NCI-H460 (cell line): ENCODE measurements at regions not wholly inside any gene's neighbourhood (a gene's known extent, or its start where the extent isn't known, plus 50 kb on each side); places are given as distances from the start of the nearest gene placed in this dataset.

ENCODE experiments used
- DNase-seq: peaks from one replicate; pipeline ENCODE4 v3.0.0-alpha.2; 2016; ENCODE audit warnings: low read depth; ENCODE audit errors: extremely low read depth

DNA sequence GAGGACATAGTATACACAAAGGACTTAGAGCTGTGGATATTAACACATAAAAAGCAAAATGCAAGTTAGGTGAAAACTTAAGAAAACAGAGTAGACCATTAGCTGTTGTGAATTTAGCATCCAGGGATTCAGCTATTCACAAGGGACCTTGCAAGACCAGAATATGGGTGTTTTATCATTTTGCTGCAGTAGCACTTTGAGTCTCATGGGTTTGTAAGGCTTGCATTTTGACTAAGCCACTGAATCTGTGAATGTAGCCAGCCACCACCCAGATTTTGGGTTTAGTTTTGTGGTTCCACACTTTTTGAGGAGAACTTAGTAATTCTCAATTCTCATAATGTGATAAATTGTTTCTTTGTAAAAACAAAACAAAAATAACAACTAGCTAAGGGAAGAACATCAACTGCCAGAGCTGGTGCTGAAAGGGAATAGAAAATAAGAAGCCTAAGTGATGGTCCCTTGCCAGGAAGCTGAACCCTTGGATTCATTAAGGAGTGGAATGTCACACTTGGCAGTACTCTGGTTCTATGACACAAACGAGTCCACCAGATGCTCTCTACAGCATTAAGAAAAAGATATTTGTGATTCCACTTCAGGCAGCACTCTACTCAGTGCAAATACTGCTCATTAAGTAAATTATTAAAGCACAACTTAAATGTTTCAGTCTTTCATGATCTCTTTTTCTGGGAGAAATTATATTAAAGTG is 557.4 kb upstream of the ZNF462 start:
- no peak for DNase-seq

DNA sequence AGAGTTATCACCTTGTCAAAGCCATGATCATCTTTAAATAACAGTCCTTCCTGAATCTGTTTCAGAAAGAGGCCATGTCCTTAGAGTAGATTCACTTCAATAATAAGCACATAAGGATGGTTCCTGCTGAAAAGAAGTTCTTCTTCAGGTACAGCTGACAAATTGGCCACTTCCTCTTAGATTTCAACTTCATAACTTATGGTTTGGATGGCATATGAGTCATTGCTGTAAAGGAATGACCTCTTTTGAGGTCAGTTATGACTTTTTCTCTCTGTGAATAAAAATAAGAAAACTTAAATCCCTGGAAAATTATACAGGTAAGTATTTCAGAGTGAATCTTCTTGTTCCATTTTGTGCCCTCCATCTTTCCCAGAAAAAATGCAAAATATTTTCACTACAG is 555.3 kb upstream of the ZNF462 start:
- DNase-seq, result no peak

DNA sequence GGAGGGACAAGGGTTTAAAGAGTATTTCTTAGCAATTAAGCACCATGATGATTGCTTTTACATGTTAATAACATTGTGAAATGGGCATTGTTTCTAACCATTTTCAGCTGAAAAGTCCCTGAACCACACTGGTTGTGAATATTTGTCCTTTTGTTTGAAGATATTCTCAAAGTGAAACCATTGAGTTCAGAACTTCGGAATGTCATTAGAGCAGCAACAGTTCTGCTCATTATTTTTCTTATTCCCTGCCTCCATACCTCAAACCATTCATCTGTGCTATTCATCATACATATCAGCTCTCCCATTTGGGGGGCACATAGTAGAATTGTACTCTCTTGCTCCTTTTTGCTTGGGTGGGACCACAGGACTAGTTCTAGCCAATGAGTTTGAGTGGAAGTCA is 553.0 kb upstream of the ZNF462 start:
- no peak for DNase-seq

DNA sequence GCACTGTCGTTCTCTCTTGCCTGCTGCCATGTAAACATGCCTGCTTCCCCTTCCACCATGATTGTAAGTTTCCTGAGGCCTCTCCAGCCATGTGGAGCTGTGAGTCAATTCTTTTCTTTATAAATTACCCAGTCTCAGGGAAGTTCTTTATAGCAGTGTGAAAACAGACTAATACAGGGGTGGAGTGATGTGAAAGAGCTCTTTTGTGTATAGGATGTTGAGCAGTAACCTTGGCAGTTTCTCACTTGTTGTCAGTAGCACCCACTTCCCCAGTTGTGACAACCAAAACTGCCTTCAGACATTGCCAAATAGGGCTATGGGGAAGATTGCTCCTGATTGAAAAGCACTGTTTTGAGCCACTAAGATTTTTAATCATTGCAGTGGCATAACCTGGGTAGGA is 552.2 kb upstream of the ZNF462 start:
- DNase-seq, result no peak

DNA sequence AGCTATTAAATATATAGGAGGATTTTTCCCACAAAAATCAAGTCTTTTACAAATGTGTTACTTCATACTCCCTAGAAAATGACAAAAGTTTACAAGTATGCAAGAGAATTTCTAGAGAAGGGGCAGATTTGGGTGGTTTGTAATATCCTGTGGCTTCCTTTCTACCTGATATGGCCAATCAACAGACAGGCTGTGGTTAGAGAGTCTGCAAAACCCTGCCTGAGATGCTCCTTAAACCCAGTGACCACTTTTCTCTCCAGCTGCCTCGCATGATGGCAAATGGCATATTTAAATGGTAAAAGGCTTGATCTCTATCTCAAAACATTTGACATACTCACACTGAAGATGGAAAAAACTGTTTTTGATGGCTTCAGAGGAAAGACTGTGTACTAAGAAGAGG is 550.1 kb upstream of the ZNF462 start:
- DNase-seq, result no peak

DNA sequence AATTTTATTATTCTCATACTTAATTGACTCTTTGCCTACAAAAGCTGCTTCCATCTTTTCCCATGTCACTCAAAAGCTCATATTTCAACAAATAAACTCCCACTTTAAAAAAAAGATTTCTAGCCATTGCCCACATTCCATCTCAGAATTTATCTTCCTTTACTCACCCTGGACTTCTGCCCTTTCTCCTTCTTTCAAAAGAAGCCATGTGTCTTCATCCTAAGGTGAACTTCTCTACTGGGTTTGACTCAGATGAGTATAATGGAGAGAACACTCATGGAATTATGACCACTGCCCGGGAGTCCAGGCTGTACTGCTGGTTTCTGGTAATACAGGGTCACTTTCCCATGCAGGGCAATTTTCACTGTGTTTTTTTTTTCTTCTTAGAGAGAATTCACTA is 548.5 kb upstream of the ZNF462 start:
- DNase-seq, result no peak

- DNase-seq, result no peak
Measured at GRCh38 chr9:106321394-106322180, 541.4 kb upstream of the ZNF462 start.

DNA sequence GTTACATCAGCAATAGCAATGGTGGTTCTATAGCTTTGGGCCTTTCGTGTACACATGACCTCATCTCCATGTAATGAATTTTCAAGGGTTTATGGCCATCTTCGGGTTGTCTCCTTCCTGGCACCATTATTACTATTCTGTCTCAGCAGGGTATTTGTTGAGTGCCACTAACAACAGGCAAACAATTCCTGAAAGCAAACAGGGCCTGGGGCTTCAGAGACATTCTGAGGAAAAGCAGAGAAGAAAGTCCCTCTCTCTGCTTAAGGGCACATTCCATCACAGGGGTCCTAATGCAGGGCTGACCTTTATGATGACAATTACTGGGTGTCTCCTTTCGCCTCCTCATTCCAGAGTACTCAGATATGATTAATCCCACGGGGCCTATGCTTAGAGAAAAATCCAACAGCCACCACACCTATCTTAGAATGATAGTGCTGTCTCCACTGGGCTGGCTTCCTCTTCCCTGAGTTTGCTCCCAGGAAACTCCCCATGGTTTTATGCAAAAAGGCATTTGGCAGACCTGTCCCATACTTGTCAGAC is 540.2 kb upstream of the ZNF462 start:
- no peak for DNase-seq

DNA sequence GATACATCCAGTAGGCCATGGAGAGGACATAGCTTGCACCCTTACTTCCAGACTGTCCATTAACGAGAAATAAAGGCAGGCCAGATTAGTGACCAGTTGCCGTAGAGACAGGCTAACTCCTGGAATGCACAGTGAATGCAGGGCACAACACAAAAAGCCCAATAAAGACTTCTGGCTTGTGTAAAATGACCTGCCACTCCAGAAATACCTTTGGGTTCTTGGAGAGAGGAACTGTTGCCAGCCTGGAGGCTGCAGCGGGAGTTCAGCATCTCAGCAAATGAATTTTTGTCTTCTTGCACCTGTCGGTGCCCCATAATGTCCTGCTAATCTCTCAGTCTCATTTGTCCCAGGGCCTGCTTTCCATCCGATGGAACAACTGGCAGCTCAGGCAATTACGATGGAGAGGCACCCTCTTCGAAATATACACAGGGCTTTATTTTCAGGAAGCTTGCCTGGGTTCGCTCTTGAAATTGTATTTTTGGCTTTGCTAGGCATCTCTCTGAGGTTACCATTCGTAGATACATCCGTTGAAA is 538.8 kb upstream of the ZNF462 start:
- no peak for DNase-seq

DNA sequence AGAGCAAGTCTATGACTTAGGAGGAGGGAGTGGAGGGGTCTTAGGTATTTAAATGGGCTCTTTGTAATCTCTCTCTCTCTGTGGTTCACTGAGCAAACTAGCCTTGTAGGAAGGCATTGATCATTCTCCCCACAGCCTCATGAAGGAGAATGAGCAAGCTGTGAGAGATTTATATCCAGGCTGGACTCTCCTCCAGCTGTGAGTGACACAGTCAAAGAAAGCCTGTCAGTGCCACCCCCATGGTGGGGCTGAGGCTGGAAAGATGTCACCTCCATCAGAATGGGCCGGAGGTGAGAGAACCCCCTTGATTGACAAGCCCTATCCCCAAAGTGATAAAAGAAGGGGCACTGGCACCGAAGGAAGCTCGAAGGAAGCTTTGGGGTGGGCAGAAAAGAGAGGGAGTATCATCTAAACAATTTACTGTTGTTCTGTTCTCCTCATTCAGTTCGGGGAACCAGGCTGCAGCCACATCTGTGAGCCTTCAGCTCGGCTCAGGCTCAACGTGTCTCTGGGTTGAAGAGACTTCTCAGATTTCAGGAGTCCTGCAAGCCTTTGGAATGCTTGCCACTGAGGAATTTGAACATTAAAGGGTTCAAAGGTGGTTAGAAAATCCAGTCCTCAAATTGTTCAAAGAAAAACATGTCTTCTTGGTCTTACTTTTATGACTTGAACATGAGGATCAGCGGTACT is 538.2 kb upstream of the ZNF462 start:
- DNase-seq, result no peak

- no peak for DNase-seq
Measured at GRCh38 chr9:106326493-106326892, 536.5 kb upstream of the ZNF462 start.

DNA sequence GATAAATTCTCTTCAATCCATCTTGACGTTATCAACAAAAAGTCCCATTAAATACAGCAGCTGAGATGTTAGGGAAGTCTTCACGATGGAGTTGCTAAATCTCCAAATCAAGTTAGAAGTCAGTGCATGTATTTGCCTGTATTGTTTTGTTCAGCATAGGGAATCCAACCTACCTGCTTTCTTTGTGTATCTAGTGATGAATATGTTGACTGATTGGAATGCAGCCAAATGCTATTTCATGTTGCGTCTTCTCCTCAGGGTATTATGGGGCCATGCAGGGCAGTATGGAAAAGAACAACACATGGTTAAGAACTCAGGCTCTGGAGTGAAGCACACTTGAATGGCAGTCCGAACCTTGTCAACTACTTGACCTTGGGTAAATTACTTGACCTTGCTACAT is 529.5 kb upstream of the ZNF462 start:
- DNase-seq, result no peak

- no peak for DNase-seq
Measured at GRCh38 chr9:106334081-106334480, 528.9 kb upstream of the ZNF462 start.

- DNase-seq, result no peak
Measured at GRCh38 chr9:106339882-106340281, 523.1 kb upstream of the ZNF462 start.

GRCh38 chr9:106350777-106351176 is 512.2 kb upstream of the ZNF462 start:
- no peak for DNase-seq

GRCh38 chr9:106356924-106357323 is 506.0 kb upstream of the ZNF462 start:
- DNase-seq, result no peak

DNA sequence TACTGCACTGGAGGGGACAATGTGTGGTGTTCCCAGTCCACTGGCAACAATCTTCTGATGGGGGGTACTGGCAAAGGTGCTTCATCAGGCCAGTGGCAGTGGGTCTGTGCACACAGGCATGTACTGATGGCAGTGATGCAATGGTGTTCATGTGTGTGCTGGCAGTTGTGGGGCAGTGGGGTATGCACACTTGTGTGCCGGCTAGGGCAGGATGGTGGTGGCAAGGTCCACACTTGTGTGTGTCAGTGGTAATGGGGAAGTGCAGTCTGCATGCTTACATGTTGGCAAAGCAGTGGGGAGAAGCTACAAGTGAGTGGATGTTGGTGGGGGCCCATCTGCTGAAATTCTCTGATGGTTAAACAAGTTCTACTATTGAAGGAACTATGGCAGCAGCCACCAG is 504.6 kb upstream of the ZNF462 start:
- DNase-seq, result no peak

DNA sequence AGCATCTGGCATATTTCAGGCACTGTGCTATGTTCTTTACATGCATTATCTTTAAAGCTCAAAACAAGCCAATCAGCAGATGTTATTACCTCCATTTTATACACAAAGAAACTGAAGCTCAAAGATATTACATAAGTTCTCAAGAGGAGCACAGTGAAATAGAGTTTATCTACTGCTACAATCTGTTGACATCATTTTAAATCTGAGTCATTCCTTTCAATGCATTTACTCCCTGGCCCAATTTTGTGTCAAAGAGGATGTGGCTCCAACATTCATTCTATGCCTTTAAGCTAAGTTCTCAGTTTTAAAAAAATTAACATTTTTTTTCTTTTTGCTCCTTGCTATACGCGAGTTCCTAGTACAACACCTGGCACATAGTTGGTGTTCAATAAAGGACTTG is 486.3 kb upstream of the ZNF462 start:
- DNase-seq, result no peak

DNA sequence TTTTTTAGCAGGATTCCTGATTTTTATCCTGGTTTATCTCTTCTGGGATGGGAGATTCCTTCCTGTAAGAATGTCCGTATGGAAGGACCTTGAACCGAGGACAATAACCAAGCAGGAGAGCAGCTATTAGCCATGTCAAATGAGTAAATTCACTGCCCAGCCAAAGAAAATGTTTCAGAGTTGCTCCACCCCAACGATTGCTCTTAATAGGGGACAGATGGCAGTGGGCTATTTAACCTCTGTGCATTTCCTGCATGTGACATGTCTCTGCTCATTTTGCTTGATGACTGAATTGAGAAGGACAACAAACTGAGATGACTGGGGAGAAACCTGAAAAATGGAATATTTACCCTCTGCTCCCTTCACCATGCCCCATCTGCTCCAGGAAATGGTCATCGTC is 479.9 kb upstream of the ZNF462 start:
- no peak for DNase-seq

GRCh38 chr9:106387965-106388364 is 475.0 kb upstream of the ZNF462 start:
- DNase-seq, result no peak

DNA sequence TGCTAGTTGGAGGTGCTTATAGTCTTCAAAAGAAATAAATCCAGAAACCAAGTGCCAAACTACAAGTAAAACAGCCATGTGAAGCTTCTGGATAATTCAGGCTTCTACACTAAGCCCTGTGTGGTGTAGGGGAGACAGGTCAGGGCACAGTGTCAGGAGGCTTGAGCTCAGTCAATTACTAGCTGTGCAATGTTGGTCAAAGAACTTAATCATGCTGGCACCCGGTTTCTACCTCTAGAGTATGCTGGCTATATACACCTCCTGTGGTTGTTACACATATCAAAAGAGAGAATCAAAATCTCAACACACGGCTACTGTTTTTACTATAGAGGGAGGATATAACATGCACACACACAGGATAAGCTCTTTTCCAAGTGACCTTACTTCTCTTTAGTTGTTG is 469.7 kb upstream of the ZNF462 start:
- DNase-seq, result no peak
